HG02678 (cell line): ENCODE measurements at regions not wholly inside any gene's neighbourhood (a gene's known extent, or its start where the extent isn't known, plus 50 kb on each side); places are given as distances from the start of the nearest gene placed in this dataset.

Experiments
- ATAC-seq: cut with Tn5 transposase; IDR thresholded peaks from one replicate; pipeline ENCODE4 v1.9.1; 2021; ENCODE audit warnings: mild to moderate bottlenecking, moderate library complexity; ENCODE audit not compliant: unreplicated experiment

GRCh38 chr9:106575823-106576222, 287.1 kb upstream of the ZNF462 start:
- ATAC-seq, result no peak

DNA sequence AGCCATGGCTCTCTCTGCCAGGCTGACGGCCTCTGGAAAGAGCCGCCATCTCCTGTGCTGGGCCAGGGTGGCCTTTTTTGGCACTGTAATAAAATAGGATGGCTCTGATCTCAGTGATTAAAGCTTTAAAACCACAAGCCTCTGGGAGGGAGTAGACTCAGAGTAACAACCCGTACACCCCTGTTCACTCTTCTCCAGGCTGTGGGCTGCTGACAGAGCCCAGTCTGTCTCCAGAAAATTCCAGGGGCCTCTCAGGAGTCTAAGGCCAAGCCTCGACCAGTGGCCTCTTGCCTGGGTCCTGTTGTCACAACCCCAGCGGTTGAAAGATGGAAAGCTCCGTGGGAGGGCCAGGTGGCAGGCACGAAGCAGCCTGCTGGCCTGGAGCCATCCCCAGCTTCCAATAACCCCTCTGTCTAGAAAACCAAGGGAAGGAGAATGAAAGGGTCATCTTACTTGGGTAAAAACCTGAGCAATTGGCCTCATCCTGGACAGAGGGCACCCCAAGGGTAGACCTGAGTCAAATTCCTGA, 286.7 kb upstream of the ZNF462 start:
- no peak for ATAC-seq

DNA sequence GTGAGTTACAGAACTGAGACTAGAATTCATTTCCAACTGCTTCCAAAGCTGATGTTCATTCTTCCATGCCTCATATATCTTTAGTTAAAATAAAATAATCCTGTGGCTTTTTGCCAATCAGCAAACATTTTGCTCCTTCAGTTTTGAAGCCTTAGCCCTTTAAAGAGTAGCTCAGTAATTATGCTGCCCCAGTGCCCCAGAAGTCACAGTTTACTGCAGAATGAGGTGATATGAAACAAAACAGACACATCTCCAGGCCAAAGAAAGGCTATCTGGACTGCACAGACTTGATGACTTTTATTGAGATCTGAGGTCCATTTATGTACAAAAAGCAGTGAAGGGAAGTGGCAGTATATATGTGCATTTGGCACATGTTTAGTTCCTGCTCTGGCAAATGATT, 285.8 kb upstream of the ZNF462 start:
- no peak for ATAC-seq

GRCh38 chr9:106580546-106580945, 282.4 kb upstream of the ZNF462 start:
- ATAC-seq, result no peak

GRCh38 chr9:106581973-106582372, 281.0 kb upstream of the ZNF462 start:
- ATAC-seq, result no peak

DNA sequence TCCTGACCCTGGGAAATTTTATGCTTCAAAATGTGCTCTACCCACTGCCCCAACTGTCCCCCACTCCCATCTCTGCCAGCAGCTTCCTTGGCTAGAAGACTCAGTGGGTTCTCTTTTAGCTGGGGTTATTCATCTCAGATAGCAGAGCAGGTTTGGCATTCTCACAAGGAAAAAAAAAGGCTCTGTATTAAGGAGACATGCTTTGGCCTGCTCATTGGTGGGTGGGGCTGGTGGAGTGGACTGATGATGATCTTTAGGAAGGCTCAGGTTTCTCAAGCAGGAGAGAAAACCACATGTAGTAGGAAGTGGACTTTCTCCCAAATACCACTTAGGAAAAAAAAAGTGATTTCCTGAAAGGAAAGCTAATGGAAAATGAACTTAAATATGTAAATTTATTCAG, 279.2 kb upstream of the ZNF462 start:
- no peak for ATAC-seq

GRCh38 chr9:106587042-106587441, 275.9 kb upstream of the ZNF462 start:
- no peak for ATAC-seq

GRCh38 chr9:106588626-106589025, 274.3 kb upstream of the ZNF462 start:
- ATAC-seq, result no peak

DNA sequence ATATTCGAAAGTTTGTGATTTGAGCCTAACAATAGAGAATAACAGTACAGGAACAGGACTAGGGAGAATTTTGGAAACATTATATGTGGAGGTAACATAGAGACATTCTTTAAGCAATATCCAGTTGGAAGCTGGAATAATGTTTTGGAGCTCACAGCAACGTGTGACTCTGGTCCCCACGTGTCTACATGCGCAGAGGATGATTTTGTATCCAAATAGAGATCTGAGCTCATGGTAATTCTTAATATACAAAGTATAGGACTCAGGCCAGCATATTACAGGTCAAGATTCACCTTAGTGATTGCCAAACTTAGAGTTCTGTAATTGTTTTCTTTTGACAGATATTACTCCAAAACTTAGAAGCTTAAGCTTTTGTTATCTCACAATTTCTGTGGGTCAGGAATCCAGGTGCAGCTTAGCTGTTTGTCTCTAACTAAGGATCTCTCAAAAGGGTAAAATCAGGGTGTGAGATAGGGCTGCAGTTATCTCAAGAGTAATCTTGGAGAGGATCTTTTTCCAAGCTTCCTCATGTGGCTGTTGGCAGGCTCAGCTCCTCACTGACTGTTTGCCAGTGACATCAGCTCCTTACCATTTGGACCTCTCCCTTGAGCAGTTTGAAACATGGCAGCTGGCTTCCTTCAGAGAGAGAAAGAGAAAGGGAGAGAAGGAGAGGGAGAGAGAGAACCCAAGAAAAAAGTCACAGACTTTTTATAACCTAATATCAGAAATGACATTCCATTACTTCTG, 272.0 kb upstream of the ZNF462 start:
- ATAC-seq, result no peak

DNA sequence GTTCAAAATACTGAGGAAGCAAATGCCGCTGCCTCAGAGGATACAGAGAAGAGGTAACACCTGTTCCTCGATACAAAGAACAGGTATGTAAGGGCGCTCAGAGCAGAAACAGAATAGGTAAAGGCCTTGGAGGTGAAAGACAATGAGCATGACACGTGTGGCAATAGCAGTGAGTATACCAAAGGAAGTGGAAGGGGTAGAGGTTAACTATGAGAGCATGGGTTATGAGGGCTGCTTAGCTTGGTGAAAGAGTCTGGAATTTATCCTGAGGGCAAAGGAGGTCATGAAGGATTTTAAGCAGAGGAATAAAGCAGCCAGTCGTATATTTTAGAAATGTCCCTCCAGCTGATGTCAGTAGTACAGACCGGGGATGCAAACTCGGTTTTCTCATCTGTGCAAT, 269.8 kb upstream of the ZNF462 start:
- no peak for ATAC-seq

DNA sequence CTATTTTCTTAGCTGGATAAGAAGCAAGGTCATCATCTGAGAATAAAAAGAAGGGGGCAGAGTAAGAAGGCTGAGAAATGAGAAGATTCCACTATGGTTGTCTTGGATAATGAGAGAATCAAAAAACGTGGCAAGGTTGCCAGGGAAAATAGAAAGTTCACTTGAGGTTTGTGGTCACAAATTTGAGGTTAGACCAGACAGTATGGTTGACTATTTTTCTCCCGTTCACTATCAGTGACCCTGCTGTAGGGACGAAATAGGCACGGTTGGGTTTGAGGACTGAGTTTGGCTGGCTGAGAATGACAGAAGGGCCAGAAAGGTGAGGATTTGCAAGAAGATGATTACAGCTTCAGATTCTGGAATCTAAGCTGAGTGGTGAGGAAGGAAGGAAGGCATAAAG, 266.0 kb upstream of the ZNF462 start:
- no peak for ATAC-seq

DNA sequence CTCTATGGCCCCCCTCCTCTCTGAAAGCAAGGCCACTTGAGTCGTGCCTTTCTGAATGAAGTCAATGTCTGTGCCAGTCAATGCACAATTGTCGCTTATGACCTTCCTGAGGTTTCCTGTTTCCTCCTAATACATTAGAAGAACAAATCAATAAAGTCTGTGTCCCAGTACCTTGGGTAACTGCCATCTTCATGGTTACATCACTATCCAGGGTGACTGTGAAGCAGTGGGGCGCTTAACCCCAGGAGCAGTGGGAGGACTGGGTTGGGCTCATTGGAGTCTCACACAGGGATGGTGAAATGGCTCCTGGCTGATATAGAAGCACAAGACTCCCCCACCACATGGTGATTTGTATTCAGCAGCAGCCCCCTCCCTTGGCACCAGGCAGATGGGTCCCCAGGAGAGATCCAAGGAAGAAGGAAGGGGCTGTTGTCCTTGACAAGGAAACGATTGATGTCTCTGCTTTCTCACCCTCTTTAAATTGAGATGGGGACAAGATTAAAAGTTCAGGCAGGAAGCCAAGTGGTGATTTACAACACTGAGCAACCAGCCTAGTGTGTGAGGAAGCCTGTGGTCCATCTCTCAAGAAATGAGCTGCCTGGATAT, 261.9 kb upstream of the ZNF462 start:
- no peak for ATAC-seq

- no peak for ATAC-seq
Measured at GRCh38 chr9:106602344-106602743, 260.6 kb upstream of the ZNF462 start.

- no peak for ATAC-seq
Measured at GRCh38 chr9:106613250-106613737, 249.7 kb upstream of the ZNF462 start.

- no peak for ATAC-seq
Measured at GRCh38 chr9:106615118-106615889, 247.7 kb upstream of the ZNF462 start.

DNA sequence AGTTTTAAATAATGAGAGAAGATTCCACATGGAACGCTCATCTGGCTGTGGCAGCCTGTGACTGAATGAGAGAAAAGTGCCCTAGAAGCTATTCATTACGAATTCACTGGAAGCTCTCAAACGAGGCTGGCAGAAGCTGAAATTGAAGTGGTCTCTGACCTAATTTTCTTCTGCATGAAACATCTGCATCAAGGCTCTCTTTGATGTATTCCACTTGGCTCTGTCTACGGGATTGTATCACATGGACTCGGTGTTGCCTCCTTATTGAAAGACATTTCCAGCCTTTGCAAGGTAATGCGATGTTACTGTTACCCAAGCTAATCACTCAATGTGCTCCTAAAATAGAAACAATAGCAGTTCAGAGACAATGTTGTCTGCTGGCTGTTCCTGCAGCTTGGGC, 246.9 kb upstream of the ZNF462 start:
- no peak for ATAC-seq

DNA sequence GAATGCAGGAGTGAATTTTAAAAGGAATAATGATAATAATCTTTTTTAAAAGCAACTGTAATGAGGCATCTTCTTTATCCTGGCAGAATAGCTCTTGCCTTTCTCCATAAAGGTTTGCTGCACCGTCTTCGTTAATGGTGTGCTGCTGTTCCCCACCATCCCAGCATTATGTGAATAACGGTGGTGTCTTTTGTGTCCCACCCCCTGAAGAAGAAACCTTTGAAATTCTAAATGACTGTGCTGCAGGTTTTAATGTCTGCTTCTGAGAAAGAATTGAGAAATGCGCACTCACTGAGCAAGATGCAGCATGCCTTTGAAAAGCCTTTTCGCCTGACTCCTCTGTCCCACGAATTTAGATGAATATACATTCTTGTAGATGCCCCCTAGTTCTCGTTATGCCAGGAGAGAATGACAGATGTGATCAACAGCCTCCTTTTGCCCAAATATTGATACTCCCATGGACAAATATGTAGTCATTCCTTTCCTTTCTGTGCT, 246.1 kb upstream of the ZNF462 start:
- no peak for ATAC-seq

DNA sequence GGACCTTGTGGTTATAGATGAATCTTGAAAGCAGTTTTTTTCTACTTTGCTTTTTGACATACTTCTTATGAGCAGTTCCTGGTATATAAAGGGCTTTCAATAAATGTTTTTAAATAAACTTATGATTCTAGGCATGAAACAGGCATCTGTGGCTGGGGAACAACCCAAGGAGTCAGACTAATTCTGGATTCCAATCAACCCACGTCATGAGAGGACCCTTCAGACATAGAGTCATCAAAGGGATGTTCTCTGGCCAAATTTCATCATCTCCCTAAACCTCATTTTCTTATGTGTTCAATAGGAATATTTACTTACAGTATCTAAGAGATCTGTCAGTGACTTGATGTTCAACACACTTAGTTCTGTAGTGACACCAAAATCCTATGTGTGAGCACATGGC, 243.8 kb upstream of the ZNF462 start:
- no peak for ATAC-seq

- ATAC-seq, result no peak
Measured at GRCh38 chr9:106620081-106620480, 242.9 kb upstream of the ZNF462 start.

DNA sequence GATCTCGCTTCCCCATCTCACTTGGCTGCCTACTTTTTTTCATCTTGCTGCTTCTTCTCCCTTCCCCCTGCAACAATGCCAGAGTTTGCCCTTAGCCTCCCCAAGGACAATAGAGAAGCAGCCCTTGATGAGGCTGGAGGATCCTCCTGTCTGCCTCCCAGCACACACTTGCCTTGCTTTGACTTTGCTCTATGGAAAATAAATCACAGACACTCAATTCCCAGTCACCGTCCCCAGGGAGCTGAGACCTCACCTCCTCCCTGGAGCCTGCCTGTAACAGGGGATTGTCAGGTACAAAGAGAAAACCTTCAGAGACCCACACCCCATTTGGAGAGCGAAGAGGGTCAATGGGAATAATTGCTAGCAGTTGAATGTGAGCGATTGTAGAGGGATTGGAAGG, 242.1 kb upstream of the ZNF462 start:
- no peak for ATAC-seq
